Jurkat, Clone E6-1 (cell line): ENCODE measurements at regions not wholly inside any gene's neighbourhood (a gene's known extent, or its start where the extent isn't known, plus 50 kb on each side); places are given as distances from the start of the nearest gene placed in this dataset.

ENCODE experiments used
- DNase-seq: peaks from one replicate; pipeline ENCODE4 v3.0.0-alpha.2; 2011; ENCODE audit warnings: low read depth, low spot score
- H3K4me3 ChIP-seq: 2 replicates; pipeline ENCODE4 v1.5.1; 2011; ENCODE audit warnings: mild to moderate bottlenecking, low read length, control low read depth, moderate library complexity

DNA sequence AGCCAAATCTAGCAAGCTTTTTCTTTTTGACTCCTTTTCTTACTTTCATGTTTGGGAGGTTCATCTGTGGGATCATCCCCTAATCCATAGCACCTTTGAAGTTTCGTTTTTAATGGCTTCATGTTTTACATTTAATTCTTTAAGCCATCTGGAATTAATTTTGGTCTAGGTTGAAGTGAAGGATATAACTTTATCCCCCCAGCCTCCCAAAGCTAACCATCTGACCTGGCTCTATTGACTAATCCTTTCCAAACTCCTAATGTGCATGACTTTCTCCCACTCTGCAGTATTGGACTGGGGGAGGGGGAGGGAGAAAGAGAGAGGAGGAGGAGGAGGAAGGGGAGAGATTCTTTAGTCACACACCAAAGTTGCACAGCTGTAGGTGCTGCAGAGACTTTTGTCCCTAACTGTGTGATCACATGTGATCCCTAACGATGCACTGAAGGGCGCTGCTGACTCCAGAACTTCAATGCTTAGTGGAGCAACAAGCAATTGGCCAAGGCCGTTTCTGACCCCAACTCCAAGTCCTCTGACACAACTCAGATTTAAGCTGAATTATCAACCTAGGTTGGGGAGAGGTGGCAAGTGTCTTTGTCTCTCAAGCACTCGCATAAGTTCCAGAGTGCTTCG is 191.6 kb downstream of the HUNK start:
- DNase-seq = peak; percentile 37
- no peak overlapping the region for H3K4me3 ChIP-seq

DNA sequence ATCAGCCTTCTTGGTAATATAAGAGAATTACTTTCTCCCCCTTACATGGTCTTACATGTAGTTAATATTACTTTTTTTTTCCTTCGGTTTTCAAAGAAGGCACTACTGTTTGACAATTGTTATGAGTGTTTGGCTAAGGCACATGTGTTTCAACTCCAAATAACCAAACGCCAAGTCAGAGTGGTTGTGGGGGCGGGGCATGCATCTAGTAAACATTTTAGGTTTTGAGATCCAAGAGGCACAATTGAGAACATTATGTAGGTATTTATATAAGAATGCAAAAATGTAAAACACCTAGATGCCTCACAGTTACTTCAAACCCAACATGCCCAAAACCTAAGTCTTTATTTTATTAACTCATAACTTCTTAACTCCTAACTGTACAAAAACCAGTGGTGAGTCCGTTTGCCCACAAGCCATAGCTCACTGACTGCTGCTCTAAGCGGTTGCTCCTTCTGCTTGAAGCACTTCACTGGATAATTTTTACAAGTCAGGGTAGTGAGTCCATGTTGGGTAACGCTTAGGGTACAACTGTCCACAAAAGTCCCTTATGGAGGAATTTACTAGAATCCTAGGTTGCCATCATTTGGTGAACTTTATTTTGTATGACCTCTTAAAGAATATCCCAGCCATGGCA is 189.9 kb downstream of the HUNK start:
- DNase-seq = peak; percentile 92
- peak overlapping the region; percentile 21 for H3K4me3 ChIP-seq

DNA sequence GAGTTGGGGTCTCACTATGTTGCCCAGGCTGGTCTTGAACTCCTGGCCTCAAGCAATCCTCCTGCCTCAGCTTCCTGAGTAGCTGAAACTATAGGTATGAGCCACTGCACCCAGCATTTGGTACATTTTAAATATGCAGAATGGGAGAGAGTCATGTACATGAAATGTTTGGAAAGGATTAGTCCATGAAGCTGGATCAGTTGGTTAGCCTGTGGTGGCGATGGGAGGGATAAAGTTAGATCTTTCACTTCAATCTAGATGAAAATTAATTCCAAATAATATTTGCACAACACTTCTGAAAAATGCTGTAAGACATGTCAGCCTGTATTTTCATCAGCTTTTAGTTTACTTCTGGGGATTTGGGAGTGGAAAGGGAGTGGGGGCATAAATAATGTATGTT is 188.9 kb downstream of the HUNK start:
- no peak overlapping the region for H3K4me3 ChIP-seq
- DNase-seq = no peak

DNA sequence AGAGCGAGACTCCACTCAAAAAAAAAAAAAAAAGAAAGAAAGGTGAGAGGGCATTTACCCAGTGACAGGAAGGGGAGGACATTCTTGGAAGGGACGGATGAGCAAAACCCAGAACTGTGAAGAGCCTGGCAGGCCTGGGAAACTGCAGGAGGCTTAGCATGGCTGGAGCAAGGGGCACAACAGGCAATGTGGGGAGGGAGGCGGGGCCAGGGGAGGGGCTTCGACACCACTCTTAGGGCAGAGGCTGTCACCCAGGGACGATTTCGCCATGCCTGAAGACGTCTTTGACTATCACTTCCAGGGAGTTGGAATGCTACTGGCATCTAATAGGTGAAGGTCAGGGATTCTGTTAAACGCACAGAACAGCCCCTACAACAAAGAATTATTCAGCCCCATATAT is 184.0 kb downstream of the HUNK start:
- no peak overlapping the region for H3K4me3 ChIP-seq
- no peak for DNase-seq

DNA sequence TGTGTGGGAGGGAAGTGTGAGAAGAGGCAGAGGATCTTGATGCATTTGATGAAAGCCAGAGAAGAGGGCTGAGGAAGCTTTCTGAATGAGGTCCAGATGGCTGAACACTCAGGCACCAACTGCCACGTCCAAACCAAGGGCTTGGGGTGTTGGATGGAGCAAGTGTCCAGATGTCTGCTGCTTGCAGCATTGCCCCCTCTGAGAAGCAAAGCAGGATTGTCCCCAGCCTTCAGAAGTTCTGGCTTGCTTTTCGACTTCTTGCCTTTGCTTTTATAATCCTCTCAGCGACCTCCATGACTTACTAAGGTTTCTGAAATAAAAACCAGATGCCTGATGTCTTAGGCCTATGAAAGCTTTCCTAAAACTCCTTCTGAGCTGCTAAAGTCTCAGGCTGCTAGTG is 182.5 kb downstream of the HUNK start:
- DNase-seq = no peak
- H3K4me3 ChIP-seq = no peak overlapping the region
